GM12865 (cell line): ENCODE measurements at regions not wholly inside any gene's neighbourhood (a gene's known extent, or its start where the extent isn't known, plus 50 kb on each side); places are given as distances from the start of the nearest gene placed in this dataset.
"Not testable (repeated sequence)": the region's sequence is repeated elsewhere in the genome, so short reads cannot be mapped to it uniquely, and the experiment has no call there.

Experiments
- DNase-seq: peaks from one replicate; pipeline ENCODE4 v3.0.0; 2010; ENCODE audit warnings: low read depth
- H3K4me3 ChIP-seq: 2 replicates; pipeline ENCODE4 v1.5.1; 2011; ENCODE audit warnings: mild to moderate bottlenecking, low read depth, low read length, control low read depth
- TF ChIP-seq, protein P1 (sequence below): IDR thresholded peaks from 2 replicates; pipeline ENCODE4 v1.5.1; 2011; ENCODE audit warnings: low read length, control low read depth, low read depth, inconsistent platforms; ENCODE audit not compliant: insufficient read depth; ENCODE audit errors: missing control alignments

DNA sequence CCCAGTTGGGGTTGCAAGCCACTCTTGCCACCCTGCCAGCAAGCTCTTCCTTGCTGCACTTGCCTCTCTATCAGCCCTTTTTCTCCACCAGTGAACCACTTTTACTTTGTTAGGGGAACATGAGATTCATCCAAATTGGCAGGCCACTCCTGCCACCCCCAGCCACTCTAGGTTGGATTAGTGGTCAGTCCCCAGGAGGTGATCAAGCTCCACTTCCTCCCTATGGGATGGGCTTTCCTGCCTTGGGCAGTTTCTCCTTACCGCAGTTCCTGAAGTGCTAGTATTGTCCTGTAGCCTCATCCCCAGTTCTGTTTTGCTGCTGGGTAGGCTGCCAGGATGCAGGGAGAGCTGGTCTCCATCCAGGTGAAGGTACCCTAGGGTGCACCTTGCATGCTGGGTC, 104.5 kb downstream of the ALG10 start:
- TF ChIP-seq, protein P1, sequence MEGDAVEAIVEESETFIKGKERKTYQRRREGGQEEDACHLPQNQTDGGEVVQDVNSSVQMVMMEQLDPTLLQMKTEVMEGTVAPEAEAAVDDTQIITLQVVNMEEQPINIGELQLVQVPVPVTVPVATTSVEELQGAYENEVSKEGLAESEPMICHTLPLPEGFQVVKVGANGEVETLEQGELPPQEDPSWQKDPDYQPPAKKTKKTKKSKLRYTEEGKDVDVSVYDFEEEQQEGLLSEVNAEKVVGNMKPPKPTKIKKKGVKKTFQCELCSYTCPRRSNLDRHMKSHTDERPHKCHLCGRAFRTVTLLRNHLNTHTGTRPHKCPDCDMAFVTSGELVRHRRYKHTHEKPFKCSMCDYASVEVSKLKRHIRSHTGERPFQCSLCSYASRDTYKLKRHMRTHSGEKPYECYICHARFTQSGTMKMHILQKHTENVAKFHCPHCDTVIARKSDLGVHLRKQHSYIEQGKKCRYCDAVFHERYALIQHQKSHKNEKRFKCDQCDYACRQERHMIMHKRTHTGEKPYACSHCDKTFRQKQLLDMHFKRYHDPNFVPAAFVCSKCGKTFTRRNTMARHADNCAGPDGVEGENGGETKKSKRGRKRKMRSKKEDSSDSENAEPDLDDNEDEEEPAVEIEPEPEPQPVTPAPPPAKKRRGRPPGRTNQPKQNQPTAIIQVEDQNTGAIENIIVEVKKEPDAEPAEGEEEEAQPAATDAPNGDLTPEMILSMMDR = no peak
- no peak overlapping the region for H3K4me3 ChIP-seq
- no peak for DNase-seq

- not testable (repeated sequence) for DNase-seq, H3K4me3 ChIP-seq
Observed at GRCh38 chr12:34127379-34127778, 105.1 kb downstream of the ALG10 start.

GRCh38 chr12:34142430-34142829, 120.1 kb downstream of the ALG10 start:
- no peak overlapping the region for H3K4me3 ChIP-seq
- TF ChIP-seq, protein P1 = no peak
- DNase-seq = no peak

GRCh38 chr12:34151019-34151418, 128.7 kb downstream of the ALG10 start:
- TF ChIP-seq, protein P1 = no peak
- DNase-seq = no peak

GRCh38 chr12:34163443-34163842, 141.1 kb downstream of the ALG10 start:
- no peak overlapping the region for H3K4me3 ChIP-seq
- TF ChIP-seq, protein P1 = no peak
- no peak for DNase-seq

More at GRCh38 chr12:34151019-34151418, 128.7 kb downstream of the ALG10 start:
- H3K4me3 ChIP-seq = no peak overlapping the region

DNA sequence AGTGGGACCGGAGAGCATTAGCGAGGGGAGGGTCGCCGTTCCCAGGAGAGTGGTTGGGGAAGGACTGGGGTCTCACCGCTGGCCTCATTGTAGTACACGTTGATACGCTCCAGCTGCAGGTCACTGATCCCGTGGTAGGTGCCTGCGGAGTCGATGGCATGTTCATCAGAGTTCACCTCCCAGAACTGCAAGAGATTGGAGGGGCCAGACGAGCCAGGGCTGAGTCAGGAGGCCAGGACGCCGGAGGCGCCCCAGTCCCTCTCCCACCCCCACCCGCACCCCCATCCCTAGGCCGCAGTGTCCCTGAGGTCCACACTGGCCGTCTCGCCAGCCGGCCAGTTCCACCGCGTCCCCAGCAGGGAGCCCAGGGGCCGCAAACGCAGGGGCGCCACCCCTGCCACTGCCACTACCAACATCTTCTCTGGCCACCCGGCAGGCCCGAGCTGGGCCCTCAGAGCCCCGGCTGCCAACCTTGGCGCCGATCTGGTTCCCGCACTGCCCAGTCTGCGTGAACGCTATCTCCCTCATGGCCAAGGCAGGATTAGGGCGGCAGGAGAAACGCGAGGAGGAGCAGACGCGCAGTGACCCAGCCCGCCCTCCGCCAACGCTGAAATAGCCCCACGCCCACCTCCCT, 144.2 kb downstream of the ALG10 start:
- TF ChIP-seq, protein P1 = no peak
- no peak overlapping the region for H3K4me3 ChIP-seq
- DNase-seq = no peak

DNA sequence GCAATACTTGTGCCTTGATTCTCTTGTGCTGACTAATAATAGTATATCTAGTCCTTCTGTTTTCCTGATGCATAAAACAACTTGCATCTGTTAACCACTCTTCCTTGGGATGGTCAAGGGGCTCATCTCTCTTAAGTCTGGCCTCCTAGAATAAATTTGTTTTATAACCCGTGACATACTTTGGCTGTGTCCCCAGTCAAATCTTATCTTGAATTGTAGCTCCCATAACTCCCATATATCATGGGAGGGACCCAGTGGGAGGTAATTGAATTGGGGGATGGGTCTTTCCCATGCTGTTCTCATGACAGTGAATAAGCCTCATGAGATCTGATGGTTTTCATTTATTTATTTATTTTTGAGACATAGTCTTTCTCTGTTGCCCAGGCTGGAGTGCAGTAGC, 146.2 kb downstream of the ALG10 start:
- not testable (repeated sequence) for DNase-seq, H3K4me3 ChIP-seq

GRCh38 chr12:34186492-34186891, 164.2 kb downstream of the ALG10 start:
- TF ChIP-seq, protein P1 = no peak
- H3K4me3 ChIP-seq = no peak overlapping the region
- DNase-seq = no peak
